ENCODE measurements at regions not wholly inside any gene's neighbourhood (a gene's known extent, or its start where the extent isn't known, plus 50 kb on each side); places are given as distances from the start of the nearest gene placed in this dataset.

DNA sequence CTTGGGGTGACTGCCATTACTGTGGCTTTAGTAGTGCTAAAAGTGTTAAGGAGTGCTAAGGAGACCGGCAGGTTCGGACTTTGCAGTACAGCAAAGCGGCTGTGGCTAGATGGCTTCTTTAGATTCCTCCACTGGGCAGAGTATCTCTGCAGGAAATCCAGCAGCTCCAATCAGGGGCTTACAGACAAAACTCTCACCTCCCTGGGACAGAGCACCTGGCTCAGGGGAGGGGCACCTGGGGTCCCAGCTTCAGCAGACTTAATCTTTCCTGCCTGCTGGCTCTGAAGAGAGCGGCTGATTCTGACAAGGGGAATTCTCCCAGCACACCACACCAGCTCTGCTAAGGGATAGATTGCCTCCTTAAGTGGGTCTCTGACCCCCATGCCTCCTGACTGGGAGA lies 668.8 kb upstream of the TENM4 start:
- no peak for TF ChIP-seq CTCF (IDR thresholded peaks at IDR 0.05; ENCODE audit: low read depth, low read length)
- in situ Hi-C loops (cut with HindIII; ENCODE audit: low sequenced_read_pairs): no loop called here
- no peak for DNase-seq (ENCODE audit: low read depth, low spot score)
- no peak overlapping the region for H3K4me3 ChIP-seq (ENCODE audit: low read depth, low read length)

DNA sequence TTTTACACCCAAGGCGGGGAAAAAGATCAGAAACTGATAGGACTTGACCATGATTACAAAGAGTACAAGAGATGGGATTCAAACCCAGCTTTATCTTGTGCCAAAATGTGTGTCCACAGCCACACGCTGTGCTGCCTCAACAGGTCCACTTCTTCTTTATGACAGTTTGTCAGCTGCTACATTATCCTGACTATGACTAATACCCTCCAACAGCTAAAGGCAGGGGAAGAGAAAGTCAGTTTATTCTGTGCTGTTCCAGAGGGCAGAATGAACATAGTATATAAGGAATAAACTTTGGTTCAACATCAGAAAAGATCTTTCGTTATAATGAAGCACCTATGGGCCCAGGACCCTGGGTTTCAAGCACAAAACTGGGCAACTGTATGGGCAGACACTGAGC lies 668.2 kb upstream of the TENM4 start:
- in situ Hi-C loops (cut with HindIII; ENCODE audit: low sequenced_read_pairs): no loop called here
- DNase-seq (ENCODE audit: low read depth, low spot score): no peak
- TF ChIP-seq CTCF (IDR thresholded peaks at IDR 0.05; ENCODE audit: low read depth, low read length): no peak
- H3K4me3 ChIP-seq (ENCODE audit: low read depth, low read length): no peak overlapping the region

GRCh38 chr11:80107415-80107814 lies 666.6 kb upstream of the TENM4 start:
- in situ Hi-C loops (cut with HindIII; ENCODE audit: low sequenced_read_pairs): no loop called here
- TF ChIP-seq CTCF (IDR thresholded peaks at IDR 0.05; ENCODE audit: low read depth, low read length): no peak
- no peak overlapping the region for H3K4me3 ChIP-seq (ENCODE audit: low read depth, low read length)
- DNase-seq (ENCODE audit: low read depth, low spot score): no peak

GRCh38 chr11:80104191-80104590 lies 663.4 kb upstream of the TENM4 start:
- no peak for TF ChIP-seq CTCF (IDR thresholded peaks at IDR 0.05; ENCODE audit: low read depth, low read length)
- no peak overlapping the region for H3K4me3 ChIP-seq (ENCODE audit: low read depth, low read length)

GRCh38 chr11:80103142-80103859 lies 662.5 kb upstream of the TENM4 start:
- no peak overlapping the region for H3K4me3 ChIP-seq (ENCODE audit: low read depth, low read length)
- DNase-seq (ENCODE audit: low read depth, low spot score): peak; percentile 93
- in situ Hi-C loops (cut with HindIII; ENCODE audit: low sequenced_read_pairs): no loop called here

More at GRCh38 chr11:80104191-80104590, 663.4 kb upstream of the TENM4 start:
- DNase-seq (ENCODE audit: low read depth, low spot score): no peak
- in situ Hi-C loops (cut with HindIII; ENCODE audit: low sequenced_read_pairs): no loop called here

DNA sequence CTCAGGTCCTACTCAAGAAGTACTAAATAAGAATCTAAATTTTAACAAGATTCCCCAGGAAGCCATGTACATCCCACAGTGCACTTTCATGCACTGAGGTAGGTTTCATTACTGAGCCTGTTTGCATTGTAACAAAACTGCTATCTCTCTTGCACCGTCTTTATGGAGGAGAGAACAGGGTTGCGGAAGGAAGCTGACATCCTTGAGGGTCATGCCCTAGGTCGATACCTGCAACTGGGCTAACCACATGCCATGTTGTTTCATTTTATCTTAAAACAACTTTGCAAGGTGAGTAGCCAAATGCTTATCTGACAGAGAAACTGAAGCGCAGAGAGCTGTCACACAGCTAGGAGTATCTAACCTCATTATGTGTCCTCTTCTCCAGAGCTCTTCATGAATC lies 656.3 kb upstream of the TENM4 start:
- no peak for DNase-seq (ENCODE audit: low read depth, low spot score)
- in situ Hi-C loops (cut with HindIII; ENCODE audit: low sequenced_read_pairs): no loop called here
- TF ChIP-seq CTCF (IDR thresholded peaks at IDR 0.05; ENCODE audit: low read depth, low read length): no peak
- no peak overlapping the region for H3K4me3 ChIP-seq (ENCODE audit: low read depth, low read length)

More at GRCh38 chr11:80103142-80103859, 662.5 kb upstream of the TENM4 start:
- no peak for TF ChIP-seq CTCF (IDR thresholded peaks at IDR 0.05; ENCODE audit: low read depth, low read length)
